ENCODE measurements at regions not wholly inside any gene's neighbourhood (a gene's known extent, or its start where the extent isn't known, plus 50 kb on each side); places are given as distances from the start of the nearest gene placed in this dataset.

GRCh38 chr1:87599569-87599968, 270.9 kb downstream of the LMO4 start (continued):
- TF ChIP-seq RFX5 (IDR thresholded peaks at IDR 0.05; ENCODE audit: low read depth, low read length), result no peak
- no peak for TF ChIP-seq BMI1 (IDR thresholded peaks at IDR 0.05; ENCODE audit: borderline replicate concordance)
- no peak for TF ChIP-seq MTA2 (IDR thresholded peaks at IDR 0.05; ENCODE audit: low read depth)
- TF ChIP-seq CREB1 (IDR thresholded peaks at IDR 0.05; ENCODE audit: low read depth), result no peak
- no peak for TF ChIP-seq IKZF2 (IDR thresholded peaks at IDR 0.05)
- no peak for TF ChIP-seq SRF (IDR thresholded peaks at IDR 0.05; ENCODE audit: low read depth in 2 of 2, low read length in 2 of 2)
- TF ChIP-seq HDAC6 (IDR thresholded peaks at IDR 0.05; ENCODE audit: unreplicated experiment), result no peak

GRCh38 chr1:87600055-87600850, 271.6 kb downstream of the LMO4 start:
- TF ChIP-seq CBX3 (IDR thresholded peaks at IDR 0.05; ENCODE audit: borderline replicate concordance, low read depth) (no peak), ZNF384 (IDR thresholded peaks at IDR 0.05; ENCODE audit: borderline replicate concordance, low read depth, low read length) (0 out of 2 replicates have a peak, but pooled peaks have one; percentile 30), ZBTB4 (CRISPR knock-in tag; IDR thresholded peaks at IDR 0.05) (no peak), SRF (IDR thresholded peaks at IDR 0.05; ENCODE audit: low read depth in 2 of 2, low read length in 2 of 2) (no peak), BACH1 (IDR thresholded peaks at IDR 0.05; ENCODE audit: borderline replicate concordance) (no peak)
- no peaks in the 10 kb centered on the region for H3K79me2 ChIP-seq (ENCODE audit: control insufficient read depth, insufficient read depth, low read length)
- no TSS peak for BruUV-seq (replicated peaks)
- H3K27me3 ChIP-seq (replicated peaks in 1 of 2; ENCODE audit: control insufficient read depth in 2 of 2, insufficient read depth in 2 of 2, low read length in 1 of 2), result no peaks in the 10 kb centered on the region
- ChIA-PET POLR2A (interaction anchor here (0.6 to 0.7 kb wide), 2 partner anchors 103 to 502 kb away, joined by 3 read pairs; no protein-coding TSS in a partner anchor), SMC1A (ENCODE audit: uncharacterized antibody, unreplicated experiment) (no interaction called here), CTCF (no interaction called here), RAD21 (ENCODE audit: unreplicated experiment) (interaction anchor here (0.7 kb wide), 1 partner anchor 350 kb away, joined by 4 read pairs; no protein-coding TSS in a partner anchor)
- intact Hi-C loops (cut with micrococcal nuclease; ENCODE audit: unreplicated experiment) (no loop called here), in situ Hi-C loops (cut with MboI) (no loop called here)
- H3K27ac ChIP-seq (ENCODE audit: control insufficient read depth, insufficient read depth), result no peak overlapping the region
- no peak overlapping the region for H3K4me2 ChIP-seq (ENCODE audit: control insufficient read depth, insufficient read depth)
- no peak for DNase-seq (ENCODE audit: low read depth, low spot score)
- no peaks in the 10 kb centered on the region for H3K36me3 ChIP-seq (ENCODE audit: control insufficient read depth in 2 of 2, insufficient read depth in 2 of 2, low read length in 1 of 2)
- ATAC-seq, result no peak
- 47% methylated on average over 6 of the region's 6 CpGs for WGBS (ENCODE audit: insufficient coverage, insufficient replicate concordance, low lambda C conversion rate, missing lambda C conversion rate)
- H4K20me1 ChIP-seq (ENCODE audit: control insufficient read depth, insufficient read depth), result no peaks in the 10 kb centered on the region
- no peak for FAIRE-seq
- no peak overlapping the region for H3K9ac ChIP-seq (ENCODE audit: control insufficient read depth, insufficient read depth, low read length)
- no peak overlapping the region for H3K4me3 ChIP-seq
- no peaks in the 10 kb centered on the region for H3K9me3 ChIP-seq (replicated peaks; ENCODE audit: control insufficient read depth, insufficient read depth, low read length)
- H3K4me1 ChIP-seq (ENCODE audit: control insufficient read depth, insufficient read depth, low read length), result peaks cover 2% of the 10 kb centered on the region
- no peak overlapping the region for H2AFZ ChIP-seq (ENCODE audit: control insufficient read depth, low read depth, low read length)

Data from GM12878 (cell line).